HG03521 (cell line): ENCODE measurements at regions not wholly inside any gene's neighbourhood (a gene's known extent, or its start where the extent isn't known, plus 50 kb on each side); places are given as distances from the start of the nearest gene placed in this dataset.

Source experiments
- ATAC-seq: cut with Tn5 transposase; IDR thresholded peaks from one replicate; pipeline ENCODE4 v1.9.1; 2021; ENCODE audit warnings: mild to moderate bottlenecking, moderate library complexity; ENCODE audit not compliant: unreplicated experiment

DNA sequence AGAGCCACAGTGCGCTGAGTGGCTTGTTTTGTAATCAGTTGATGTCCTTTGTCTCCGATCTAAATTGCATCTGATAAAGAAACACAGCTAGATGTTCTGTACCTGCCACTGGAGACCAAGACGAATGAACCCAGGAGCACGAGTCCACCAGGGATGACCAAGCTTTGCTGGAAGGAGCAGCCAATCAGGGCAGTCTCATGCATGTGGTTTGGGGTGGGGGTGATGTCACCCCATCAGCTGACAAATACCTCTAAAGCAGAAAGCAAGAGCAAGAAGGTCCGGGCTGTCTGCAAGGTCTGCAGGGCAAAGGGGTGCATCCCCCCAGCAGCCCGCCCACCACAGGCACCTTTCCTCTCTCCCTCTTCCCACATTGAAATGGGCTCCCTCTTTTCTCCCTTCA lies 653.8 kb downstream of the AJAP1 start:
- ATAC-seq: no peak

DNA sequence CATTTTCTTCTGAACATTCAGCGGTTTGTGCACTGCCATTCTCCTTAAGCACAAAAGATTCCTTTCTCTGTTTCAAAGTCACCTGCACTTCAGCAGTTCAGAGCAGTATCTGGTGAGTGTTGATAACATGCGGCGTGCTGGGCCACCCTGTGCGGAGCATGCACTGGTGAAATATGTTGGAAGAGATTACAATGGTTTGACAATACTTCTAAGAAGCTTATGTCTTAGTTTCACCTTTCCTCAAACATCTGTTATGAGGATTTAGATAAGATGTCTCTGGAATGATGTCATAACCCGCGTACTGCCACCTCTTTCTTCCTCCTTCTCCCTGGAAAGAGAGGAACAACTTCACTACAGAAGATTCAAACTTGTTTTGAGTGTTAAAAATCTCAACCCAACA lies 650.3 kb downstream of the AJAP1 start:
- ATAC-seq: no peak

DNA sequence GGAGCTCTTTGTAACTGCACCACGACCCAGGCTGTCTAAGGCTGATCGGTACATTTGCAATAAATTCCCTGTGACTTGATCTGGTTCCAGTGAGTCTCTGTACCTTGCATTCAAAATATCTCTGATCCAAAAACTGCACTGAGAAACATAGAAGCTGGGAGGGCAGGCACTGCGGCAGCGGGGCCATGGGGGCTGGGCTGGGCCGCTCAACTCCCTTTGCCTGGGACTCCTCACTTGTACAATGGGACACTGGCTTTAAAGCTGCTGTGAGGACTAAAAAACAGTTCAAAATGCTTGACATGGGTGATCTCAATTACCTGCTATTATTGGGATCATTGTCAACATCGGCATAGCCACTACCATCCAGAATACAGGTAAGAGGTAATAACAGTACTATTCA lies 644.0 kb downstream of the AJAP1 start:
- no peak for ATAC-seq

DNA sequence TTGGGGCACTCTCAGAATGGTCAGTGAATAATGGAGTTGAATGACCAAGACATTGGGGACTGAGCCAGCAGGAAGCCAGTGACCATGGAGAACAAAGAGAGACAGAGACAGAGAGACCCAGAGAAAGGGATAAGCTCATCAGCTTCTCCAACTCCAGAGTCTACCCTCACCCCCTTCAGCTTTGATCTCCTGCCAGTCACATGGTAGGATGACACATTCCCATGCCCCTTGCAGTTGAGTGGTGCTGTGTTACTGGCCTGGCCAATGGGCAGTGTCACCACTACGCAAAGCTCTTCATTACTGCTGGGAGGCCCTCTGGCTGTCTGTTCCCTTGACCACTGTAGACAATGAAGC lies 643.5 kb downstream of the AJAP1 start:
- ATAC-seq: no peak

DNA sequence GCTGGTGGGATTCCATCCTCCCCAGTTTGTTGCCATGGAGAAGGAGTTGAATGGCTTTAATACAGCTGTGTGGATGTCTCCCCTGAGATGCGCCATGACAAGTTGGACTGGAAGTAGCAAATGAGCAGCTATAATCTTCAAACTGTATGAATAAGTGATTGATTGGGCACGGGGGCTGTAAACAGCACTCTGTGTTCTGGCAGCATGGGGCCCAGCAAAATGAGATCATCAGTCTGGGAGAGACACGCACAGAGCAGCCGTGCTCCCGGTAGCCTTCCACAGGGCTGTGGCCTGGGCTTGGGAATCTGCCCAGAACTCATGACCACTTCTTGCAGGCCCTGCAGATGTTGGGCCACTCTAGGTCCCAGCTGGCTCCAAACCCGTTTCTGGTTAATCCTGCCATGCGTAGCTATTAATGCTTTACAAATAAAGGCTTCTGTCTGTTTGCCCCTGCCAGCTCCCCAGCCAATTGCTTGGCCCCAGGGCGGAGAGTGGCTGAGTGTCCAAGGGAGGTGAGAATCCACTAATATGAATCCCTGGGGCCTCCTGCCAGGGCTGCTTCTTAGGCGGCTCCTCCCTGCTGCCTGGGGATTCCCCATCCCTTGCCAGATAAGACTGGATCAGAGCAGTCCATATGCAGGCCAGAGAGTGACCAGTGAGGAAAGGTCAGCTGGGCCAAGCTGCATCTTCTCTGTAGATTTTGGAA lies 642.9 kb downstream of the AJAP1 start:
- ATAC-seq: no peak

DNA sequence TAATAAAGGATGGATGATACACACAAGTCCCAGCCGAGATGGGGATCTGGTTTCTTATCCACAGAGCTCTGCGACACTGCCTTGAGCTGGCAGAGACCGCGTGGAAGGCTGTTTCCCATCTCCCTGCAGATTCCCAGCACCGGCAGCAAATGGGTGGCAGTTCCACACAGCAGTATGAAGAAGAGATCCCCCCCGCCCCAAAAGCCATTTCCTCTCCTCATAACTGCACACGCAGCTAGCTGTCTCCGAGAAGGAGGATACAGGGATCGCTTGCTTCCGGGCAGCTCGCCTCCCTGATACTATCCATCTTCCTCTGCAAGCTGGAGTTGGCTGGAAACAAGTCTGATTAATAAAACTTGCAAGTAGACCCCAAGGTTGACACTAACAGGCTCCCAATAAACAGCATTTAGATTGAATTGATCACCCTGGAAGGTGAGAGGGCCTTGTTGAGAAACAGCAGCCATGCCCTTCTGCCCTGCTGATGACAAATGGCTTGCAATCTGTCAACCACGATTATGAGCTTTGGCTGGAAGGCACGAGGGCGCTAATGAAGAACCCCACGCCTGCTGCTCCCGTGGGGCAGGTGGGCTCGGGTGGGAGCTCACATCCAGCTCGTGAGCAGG lies 642.3 kb downstream of the AJAP1 start:
- ATAC-seq: no peak

DNA sequence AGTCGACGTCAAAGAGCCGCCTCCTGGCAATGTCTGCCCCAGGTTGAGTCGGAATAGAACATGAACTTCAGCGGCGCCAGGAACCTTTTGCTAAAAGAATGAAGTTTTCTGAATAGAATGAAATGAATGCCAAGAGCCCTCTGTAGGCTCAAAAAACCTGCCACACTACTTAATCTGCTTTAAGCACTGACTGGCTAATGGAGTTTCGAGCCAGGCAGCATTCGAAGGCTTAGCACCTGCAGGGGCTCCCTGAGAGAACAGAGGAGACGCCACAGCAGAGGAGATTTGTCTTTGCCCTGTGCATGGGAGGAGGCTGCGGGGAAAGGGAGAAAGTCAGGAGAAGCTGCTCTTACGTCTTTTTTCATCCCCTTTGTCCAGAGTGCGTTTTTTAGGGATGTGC lies 641.7 kb downstream of the AJAP1 start:
- ATAC-seq: no peak

DNA sequence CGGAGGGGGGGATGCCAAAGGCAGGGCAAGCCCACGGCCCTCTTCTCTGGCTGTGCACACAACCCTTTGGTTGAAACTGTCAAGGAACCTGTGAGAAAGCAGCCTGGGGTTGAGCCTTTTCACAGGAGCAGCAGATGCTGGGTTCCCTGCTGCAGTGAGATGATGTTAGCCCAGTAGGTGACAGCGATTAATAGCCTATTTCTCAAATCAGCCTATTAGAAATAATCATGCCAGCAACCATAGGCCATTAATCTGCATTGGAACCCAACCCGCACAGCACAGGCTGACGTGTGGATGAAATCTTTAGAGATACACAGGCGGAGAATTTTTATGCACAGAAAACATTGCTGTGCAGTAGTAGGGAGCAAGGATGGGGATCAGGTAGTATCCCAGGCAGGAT lies 637.5 kb downstream of the AJAP1 start:
- ATAC-seq: no peak

DNA sequence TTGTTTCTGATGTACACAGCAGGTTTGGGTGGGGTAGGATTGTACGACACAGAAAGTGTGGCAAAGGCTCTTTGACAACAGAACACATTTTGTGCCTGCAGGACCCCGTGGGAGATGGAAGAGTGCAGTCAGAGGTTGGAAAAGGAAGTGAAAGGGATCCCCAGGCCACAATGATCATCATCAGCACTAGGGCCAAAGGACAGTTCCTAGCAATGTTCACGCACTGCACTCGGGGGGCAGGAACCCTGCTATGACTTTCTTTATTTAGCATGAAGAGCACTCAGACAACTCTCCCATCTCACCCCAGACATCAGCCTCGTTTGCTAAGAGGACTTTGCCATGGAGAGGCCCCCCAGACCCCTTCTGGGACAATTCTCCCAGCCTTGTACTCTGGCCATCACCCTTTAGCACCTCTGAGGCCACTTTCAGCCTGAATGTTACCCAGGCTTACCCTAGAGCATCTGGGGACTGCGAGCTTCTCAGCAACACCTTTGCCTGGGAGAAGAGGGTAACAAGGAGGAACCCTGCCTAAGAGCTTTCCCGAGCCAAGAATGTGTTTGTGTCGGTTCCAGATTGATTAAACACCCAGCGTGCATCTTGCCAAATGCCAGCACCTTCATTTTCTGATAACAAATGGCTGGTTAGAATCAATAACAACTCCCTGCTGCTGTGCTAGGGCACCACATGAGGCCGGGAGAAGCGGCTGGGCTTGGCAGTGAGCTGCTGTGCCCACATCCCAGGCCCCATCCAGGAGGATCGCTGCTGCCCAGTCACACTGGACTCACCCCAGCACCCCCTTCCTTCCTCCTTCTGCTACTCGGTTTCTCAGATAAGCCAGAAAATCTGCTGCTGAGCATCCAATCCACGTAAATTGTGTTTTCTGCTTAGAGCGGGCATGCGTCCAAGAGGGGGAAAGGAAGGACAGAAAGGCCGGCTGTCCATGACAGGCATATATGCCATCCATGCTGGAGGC lies 633.1 kb downstream of the AJAP1 start:
- no peak for ATAC-seq

DNA sequence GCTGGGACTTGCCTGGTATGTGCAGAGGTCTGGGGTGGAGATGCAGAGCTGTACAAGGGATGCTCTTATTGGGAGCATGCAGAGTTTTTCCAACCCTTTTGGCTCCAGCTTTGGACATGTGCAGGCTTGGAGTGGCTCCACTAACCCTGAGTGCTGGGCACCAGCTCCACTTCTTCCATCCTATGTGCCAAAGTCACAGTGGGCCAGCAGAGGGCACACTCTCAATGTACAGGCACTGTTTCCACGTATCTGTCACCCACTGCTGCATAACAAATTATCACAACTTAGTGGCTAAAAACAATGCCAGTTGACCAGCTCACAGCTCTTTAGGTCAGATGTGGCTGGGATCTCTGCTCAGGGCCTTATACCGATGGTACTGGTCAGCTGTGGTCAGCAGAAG lies 631.8 kb downstream of the AJAP1 start:
- no peak for ATAC-seq

DNA sequence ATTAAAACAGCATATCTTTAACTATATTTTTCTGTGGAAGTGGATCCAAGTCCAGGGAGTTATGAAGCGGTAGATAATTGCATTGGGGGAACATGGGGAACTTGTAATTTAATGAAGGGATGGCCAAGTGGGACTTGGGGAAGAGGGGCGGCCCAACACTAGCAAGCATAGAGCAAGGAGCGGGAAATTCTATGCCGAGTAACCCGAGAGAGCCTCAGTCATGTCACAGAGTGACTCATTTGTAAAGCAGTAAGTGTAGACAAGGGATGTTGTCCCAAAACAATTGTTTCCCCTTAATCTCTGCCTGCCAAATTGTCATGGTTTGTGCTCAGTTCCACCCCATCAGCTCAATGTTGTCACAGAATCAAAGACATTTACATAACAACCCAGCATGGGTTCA lies 620.1 kb downstream of the AJAP1 start:
- no peak for ATAC-seq

DNA sequence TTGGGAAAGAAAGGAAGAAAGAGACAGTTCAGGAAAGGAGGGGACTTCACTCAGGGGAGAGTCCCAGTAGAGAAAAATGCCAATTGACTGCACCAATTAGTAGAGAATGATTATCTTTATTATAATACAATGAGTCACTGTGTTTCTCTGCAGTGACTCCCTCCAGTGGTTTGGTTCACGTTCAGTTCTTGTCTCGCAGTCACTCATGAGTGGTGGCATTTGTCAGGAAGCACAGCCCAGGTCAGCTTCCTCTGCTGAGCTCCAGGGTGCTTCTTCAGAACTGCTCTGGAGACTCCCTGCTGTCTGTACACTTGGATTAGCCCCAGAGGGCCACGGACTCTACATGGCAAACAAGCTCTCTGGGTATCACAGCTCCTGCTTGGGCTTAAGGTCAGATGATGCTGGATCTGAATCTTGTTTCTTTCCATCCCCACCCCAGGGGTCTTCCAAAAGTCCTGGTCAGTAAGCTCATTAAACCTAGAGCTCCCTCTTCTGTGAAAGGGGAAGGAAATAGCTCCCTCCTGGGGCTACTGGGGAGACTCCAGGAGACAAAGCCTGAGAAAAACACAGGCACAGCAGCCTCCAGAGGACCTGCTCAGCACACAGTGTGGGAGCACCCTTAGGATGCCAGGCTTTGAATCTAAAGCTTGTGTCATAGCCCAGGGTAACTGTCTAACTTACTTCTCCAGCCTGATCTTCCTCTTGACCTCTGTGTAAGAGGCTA lies 619.0 kb downstream of the AJAP1 start:
- no peak for ATAC-seq

DNA sequence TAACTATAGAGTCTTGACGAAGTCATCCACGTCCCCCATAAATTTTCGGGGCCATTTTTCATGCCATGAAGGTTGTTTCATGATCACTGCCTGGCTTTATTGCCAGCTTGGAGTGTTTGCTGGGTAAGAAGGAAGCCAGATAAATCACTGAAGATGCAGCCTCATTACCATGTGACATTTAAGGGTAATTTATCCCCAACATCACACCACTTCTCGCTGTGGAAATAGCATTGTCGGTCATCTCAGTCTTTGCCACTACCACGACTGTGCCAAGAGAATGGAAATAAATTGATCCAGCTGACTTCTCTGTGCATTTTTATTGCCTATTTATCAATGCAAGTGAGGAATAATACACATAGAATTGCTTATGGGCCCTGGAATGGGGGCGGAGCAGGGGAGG lies 617.9 kb downstream of the AJAP1 start:
- no peak for ATAC-seq

DNA sequence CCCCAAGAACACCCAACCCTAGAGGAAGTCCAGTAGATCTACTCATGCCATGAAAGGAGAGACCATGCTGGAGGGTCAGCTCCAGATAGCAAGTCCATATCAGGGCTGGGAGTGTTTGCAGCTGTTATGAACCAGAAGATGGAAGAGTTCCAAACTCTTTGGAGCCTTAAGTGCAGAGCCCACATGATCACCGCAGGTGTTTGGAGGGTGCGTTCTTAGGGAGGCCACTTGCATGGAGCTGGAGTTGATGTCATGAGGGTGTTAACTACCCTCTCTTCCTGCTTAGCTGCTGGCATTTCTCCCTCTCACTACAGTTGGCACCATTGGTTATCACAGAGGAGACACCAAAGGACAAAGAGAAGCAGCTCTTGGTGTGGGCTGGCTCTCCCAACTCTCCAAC lies 616.9 kb downstream of the AJAP1 start:
- ATAC-seq: no peak

DNA sequence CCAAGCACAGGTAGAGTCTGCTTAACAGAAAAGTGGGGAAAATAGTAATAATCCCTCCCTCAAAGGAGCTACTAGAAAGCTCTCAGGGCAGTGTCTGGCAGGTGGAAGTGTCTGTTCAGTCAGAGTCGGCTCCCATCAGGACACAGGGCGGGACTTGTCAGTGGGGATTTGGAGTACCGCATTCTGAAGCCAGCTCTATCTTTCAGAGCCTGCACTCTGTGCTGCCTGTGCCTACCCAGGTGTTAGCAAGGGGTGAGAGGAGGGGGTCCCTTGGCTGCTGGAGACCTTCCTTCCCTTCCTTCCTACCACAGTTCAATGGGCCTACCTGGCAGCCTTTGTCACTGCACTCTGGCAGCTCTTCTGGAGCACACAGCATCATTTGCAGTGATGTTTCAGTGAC lies 615.5 kb downstream of the AJAP1 start:
- no peak for ATAC-seq

DNA sequence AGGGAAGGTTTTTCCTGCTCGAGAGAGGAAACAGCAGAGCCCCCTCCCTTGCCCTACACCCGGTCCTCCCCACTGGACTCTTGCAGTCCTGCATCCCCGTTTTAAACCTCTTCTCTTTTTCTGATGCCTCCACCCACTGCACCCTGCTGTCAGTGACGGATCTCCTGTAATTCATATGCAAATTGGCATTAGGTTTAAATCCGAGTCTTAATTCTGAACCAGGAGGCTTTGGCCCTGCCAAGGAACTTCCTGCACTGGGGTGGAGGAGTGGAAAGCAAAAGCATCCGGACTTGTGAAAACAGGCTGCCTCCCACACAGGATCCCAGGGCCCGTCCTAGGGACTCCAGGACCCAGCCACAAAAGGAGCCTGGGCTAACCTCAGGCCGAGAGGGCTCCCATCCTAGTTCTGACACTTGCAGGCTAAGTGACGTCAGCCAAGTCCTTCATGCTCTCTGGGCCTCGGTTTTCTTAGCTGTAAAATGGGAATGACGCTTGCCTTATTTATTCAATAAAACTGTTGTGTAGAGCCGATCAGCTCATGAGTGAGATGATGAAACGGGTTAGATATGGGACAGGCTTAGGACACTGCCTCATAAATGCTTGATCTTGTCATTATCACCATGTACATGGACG lies 613.3 kb downstream of the AJAP1 start:
- no peak for ATAC-seq

DNA sequence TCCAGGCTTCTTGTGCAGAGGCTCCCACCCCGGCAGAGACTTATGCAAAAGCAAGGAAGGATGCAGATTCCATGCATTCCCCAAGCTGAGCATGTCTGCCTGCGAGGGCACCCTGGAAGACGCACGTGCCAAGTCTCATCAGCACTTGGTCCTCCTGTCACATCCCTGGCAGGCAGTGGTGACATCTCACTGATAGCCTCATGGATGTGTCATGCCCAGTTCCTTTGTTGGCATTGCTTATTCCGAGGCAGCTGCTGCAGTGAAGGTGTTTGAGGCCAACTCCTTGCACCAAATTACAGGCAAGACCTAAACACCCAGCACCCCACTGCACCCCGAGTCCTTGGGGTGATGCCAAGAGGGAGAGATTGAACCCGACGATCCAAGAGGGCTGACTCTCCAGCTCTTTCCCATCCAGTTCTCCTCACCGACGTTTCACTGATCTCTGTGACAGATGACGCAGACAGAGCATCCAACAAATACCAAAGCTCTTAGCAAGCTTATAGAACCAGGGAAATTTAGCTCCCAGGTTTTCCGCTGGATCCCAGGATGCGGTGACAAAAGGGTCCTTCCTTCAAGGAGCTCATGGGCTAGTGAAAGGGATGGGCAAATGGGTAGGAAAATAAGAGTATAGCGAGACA lies 611.1 kb downstream of the AJAP1 start:
- no peak for ATAC-seq

DNA sequence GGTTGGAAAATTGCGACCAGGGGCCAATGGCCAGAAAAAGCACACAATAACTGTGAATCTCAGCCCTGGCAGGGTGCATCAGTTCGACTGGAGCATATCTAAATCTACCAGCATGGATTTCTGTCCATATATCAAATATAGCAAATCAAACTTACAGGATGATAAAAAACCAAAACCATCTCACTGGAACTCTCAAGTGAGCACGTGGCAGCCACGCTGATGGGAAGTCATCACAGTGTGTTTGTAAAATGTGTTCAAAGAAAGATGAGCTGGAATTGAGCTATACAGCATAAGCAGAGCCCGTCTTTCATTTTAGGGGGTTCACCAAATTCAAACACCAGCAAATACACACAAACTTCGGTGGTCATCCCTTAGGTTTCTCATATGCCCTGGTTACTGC lies 610.1 kb downstream of the AJAP1 start:
- no peak for ATAC-seq

DNA sequence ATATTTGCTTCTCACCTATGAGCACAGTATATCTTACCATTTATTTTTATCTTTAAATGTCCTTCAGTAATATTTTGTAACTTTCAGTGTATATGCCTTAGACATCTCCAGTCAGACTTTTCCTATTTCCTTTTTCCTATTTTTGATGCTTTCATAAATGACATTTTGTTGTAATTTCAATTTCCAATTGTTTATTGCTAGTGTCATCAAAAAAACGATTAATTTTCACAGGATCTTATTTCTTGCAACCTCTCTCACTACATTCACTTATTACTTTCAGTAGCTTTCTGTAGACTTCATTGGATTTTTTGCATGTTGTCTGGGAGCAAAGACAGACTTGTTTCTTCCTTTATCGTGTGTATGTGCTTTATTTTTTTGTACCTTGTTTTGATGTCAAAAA lies 602.4 kb downstream of the AJAP1 start:
- ATAC-seq: no peak

DNA sequence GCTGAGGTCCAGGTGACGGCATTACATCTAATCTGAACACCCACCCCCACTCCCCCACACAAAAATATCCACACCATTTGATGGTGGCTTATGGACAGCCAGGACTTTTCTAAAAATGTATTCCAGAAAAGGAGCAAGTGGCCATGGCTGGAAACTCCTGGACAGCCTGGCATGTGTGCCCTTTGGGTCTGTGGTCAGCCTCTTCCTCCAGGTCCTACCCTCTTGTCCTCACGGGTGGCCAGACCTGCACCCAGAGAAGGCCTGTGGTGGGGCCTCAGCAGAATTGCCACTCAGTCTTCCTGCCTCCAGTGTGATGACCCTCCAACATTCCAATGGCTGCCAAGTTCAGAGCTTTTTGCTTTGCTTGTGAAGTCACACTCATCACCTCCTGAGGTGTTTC lies 600.6 kb downstream of the AJAP1 start:
- no peak for ATAC-seq
